NOMO-1 treated with DMSO at 0.1 percent for 48 hours (cell line): ENCODE measurements at regions not wholly inside any gene's neighbourhood (a gene's known extent, or its start where the extent isn't known, plus 50 kb on each side); places are given as distances from the start of the nearest gene placed in this dataset.
"Not testable (repeated sequence)": the region's sequence is repeated elsewhere in the genome, so short reads cannot be mapped to it uniquely, and the experiment has no call there.

Experiments used
- DNase-seq: peaks from one replicate; lab custom pipeline; 2025; ENCODE audit not compliant: unreplicated experiment; lab: John Stamatoyannopoulos, UW

- DNase-seq, result not testable (repeated sequence)
Measured at GRCh38 chr6:113070681-113071080, 723.6 kb downstream of the RFPL4B start.

DNA sequence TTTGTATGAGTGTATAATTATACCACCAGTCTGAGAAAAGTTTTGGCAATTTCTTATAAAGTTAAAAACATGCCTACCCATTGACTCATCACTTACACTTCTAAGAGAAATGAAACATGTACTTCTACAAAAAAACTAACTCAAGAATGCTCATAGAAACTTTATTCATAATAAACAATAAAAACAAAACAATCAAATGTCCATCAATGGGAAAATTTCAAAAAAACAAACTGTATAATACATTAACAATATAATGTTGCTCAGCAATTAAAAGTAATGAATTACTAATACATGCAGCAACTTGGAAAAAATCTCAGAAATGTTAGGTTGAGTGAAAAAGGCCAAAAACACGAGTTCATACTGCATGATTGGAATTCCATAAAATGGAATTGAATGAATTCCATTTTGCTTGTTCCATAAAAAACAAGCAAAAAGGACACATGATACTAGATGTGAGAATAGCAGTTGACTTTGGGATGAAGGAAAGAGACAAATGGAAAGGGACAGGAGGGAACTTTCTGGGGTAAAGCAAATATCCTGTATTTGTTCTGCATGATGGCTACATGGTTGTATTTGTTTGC is 726.6 kb downstream of the RFPL4B start:
- DNase-seq, result no peak

- no peak for DNase-seq
Measured at GRCh38 chr6:113076116-113076515, 729.0 kb downstream of the RFPL4B start.

- no peak for DNase-seq
Measured at GRCh38 chr6:113076816-113077215, 729.7 kb downstream of the RFPL4B start.

GRCh38 chr6:113077794-113078193 is 730.7 kb downstream of the RFPL4B start:
- DNase-seq, result no peak

- no peak for DNase-seq
Measured at GRCh38 chr6:113078791-113079190, 731.7 kb downstream of the RFPL4B start.

- no peak for DNase-seq
Measured at GRCh38 chr6:113082745-113083144, 735.6 kb downstream of the RFPL4B start.

DNA sequence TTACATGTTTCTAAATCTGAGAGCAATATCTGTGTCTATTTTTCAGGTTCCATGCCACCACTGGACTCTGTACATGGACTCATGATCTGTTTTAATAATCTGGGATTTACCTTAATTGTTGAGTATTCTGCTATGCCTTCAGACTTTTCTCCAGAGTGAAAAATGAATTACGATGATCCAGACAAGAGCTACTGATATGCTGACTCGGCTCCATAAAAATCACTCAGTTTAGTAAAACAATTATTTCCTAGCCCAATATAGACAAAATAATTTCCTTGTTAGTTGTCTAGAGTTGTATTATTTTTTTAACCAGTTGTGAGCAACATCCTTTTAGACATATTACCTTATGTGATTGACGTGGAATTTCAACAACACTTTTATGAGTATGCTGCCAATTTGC is 736.8 kb downstream of the RFPL4B start:
- DNase-seq, result no peak

GRCh38 chr6:113089056-113089455 is 741.9 kb downstream of the RFPL4B start:
- DNase-seq, result no peak

GRCh38 chr6:113092795-113093194 is 745.7 kb downstream of the RFPL4B start:
- DNase-seq, result no peak

- no peak for DNase-seq
Measured at GRCh38 chr6:113094779-113095178, 747.6 kb downstream of the RFPL4B start.

DNA sequence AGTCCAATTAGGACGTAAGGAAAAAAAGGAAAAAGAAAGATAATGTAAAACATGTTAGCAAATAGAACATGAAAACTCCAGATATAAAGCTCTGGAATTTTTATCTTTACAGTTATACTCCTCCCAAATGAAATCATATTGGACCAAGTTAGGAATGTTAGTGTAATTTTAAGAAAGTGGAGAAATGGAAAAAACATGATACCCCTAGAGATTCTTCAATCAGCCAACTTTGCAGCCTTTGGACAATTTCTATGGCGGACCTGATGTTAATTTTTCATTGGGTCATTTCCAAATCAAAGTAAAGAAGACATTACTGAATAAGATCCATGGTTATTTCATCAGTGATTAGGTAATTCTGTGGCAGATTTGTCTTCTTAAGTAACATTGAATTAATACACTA is 748.7 kb downstream of the RFPL4B start:
- DNase-seq, result no peak

GRCh38 chr6:113102761-113103160 is 754.4 kb upstream of the MARCKS start:
- peak; percentile 7 for DNase-seq

GRCh38 chr6:113103634-113104361 is 753.3 kb upstream of the MARCKS start:
- peak; percentile 24 for DNase-seq

GRCh38 chr6:113104541-113104940 is 752.6 kb upstream of the MARCKS start:
- no peak for DNase-seq

DNA sequence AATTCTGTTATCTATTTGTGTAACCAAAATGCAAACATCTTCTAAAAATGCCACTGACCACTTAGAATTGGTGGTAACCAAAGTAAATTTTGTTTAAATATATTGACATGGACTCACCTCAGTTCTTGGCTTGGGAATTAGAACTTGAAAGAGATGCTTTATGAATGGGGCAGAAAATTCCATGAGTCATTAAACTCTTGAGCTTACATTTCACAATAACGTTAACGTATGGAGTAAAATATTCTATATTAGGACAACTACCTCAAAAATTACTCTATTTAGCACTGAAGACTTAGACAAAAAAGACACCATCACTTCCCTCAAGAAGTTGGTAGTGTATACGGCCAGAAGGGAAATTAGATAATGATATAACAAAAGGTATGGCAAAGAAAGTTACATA is 752.2 kb upstream of the MARCKS start:
- peak; percentile 56 for DNase-seq

GRCh38 chr6:113110211-113110610 is 746.9 kb upstream of the MARCKS start:
- no peak for DNase-seq

DNA sequence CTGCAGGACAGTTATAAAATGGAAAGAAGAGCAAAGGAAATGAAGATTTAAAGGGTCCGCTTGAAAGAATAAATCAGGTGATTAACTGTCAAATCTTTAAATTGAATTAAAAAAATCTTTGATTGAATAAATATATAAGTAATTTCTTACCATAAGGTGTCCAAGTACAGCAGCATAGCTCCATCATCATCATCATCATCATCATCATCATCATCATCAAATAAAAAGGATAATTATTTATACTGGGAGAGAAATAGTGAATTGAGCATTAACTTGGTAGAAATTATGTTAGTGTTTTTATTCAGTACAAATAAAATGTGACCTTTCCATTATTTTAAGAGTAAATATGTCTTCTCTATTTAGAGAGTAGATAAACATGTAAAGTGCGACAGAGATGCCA is 745.6 kb upstream of the MARCKS start:
- DNase-seq, result no peak

DNA sequence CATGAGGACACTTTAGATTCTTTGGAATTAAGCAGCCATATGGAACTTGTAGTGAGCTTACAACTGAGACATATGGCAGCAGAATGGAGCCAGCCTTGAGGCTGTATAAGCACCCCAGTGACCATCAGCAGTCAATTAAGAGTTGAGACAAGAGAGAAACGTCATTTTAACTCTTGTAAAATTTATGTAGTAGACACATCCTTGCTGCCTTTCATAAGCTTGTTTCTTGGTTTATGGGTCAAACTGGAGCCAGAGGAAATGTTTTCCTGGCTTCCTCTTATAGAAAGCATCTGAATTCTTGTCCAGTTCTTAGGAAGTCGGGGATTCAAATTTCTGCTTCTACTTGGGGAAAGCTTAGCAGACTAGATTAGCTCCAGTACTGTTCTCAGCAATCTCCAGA is 745.1 kb upstream of the MARCKS start:
- DNase-seq, result no peak

DNA sequence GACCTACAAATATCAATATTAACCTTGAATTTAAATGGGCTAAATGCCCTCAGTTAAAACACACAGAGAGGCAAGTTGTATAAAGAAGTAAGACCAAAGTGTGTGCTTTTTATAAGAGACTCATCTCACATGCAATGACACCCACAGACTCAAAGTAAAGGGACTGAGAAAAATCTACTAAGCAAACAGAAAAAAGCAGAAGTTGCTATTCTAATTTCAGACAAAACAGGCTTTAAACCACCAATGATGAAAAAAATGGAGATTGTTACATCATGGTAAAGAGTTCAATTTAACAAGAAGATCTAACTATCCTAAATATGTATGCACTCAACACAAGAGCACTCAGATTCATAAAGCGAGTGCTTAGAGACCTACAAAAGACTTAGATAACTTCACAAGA is 741.9 kb upstream of the MARCKS start:
- peak; percentile 86 for DNase-seq

DNA sequence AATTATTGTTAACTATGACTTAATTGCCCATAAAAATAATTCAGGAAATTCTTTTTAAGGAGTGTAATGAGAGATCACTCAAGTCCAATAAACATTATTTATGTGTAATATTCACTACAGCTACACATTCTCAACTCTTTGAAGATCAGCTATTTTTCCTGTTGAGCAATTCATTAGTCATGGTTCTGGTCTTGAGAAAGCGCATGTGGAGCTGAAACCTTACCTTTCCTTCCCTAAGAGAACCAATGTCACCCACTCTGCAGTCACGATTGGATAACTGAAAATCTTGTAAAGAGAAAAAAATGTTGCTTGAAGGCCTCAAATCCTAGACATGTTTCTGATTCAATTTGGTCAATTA is 736.9 kb upstream of the MARCKS start:
- DNase-seq, result peak; percentile 87

GRCh38 chr6:113120582-113121285 is 736.4 kb upstream of the MARCKS start:
- peak; percentile 67 for DNase-seq
